Stomach smooth muscle (tissue), 2 donors: ENCODE measurements at regions not wholly inside any gene's neighbourhood (a gene's known extent, or its start where the extent isn't known, plus 50 kb on each side); places are given as distances from the start of the nearest gene placed in this dataset.
A peak's percentile ranks its signal among the peaks of the same experiment; 100 is the strongest.

ENCODE experiments used
- H3K27ac ChIP-seq: one replicate; pipeline ENCODE4 v1.7.0; 2013; ENCODE audit warnings: mild to moderate bottlenecking, low read length, inconsistent platforms
- H3K27me3 ChIP-seq, 2 donors: one replicate each; pipeline ENCODE4 v1.7.0; 2013; ENCODE audit warnings: low read length in 2 of 2; ENCODE audit not compliant: insufficient read depth in 2 of 2, control insufficient read depth in 1 of 2
- H3K36me3 ChIP-seq, 2 donors: one replicate each; pipeline ENCODE4 v1.7.0; 2013; ENCODE audit warnings: low read length in 2 of 2; ENCODE audit not compliant: control insufficient read depth in 2 of 2, insufficient read depth in 2 of 2
- H3K4me1 ChIP-seq: one replicate; pipeline ENCODE4 v1.7.0; 2013; ENCODE audit warnings: low read length; ENCODE audit not compliant: control insufficient read depth, insufficient read depth
- H3K4me3 ChIP-seq, 2 donors: one replicate each; pipeline ENCODE4 v1.7.0; 2013; ENCODE audit warnings: low read length in 2 of 2
- H3K9ac ChIP-seq, 2 donors: one replicate each; pipeline ENCODE4 v1.7.0; 2013; ENCODE audit warnings: low read length in 2 of 2, mild to moderate bottlenecking in 1 of 2
- H3K9me3 ChIP-seq, 2 donors: one replicate each; pipeline ENCODE4 v1.7.0; 2013; ENCODE audit warnings: low read length in 2 of 2; ENCODE audit not compliant: control insufficient read depth in 2 of 2
- donor health status: healthy.
- donor health status: Pancreatic carcinoma.

- no peaks in the 10 kb centered on the region for H3K9me3 ChIP-seq
- H3K4me3 ChIP-seq, result no peak overlapping the region
- no peak overlapping the region for H3K9ac ChIP-seq
- no peaks in the 10 kb centered on the region for H3K4me1 ChIP-seq
- no peaks in the 10 kb centered on the region for H3K27me3 ChIP-seq
- H3K27ac ChIP-seq, result no peak overlapping the region
- H3K36me3 ChIP-seq, result no peaks in the 10 kb centered on the region
Measured at GRCh38 chr3:147941969-147942368, 532.8 kb downstream of the ZIC1 start.

GRCh38 chr3:147943265-147943945 lies 534.2 kb downstream of the ZIC1 start:
- Histone ChIP-seq H3K9ac (no peak overlapping the region), H3K36me3 (no peaks in the 10 kb centered on the region), H3K4me1 (no peaks in the 10 kb centered on the region), H3K9me3 (no peaks in the 10 kb centered on the region), H3K4me3 (no peak overlapping the region), H3K27me3 (no peaks in the 10 kb centered on the region), H3K27ac (no peak overlapping the region)

- Histone ChIP-seq H3K9me3 (no peaks in the 10 kb centered on the region), H3K27me3 (no peaks in the 10 kb centered on the region), H3K4me3 (peak overlapping the region; percentile 64 to 69), H3K36me3 (no peaks in the 10 kb centered on the region), H3K27ac (no peak overlapping the region), H3K4me1 (no peaks in the 10 kb centered on the region), H3K9ac (peak overlapping the region; percentile 52 to 62)
Measured at GRCh38 chr3:147945968-147946519, 536.9 kb downstream of the ZIC1 start.

GRCh38 chr3:147956615-147957014 lies 547.5 kb downstream of the ZIC1 start:
- no peaks in the 10 kb centered on the region for H3K9me3 ChIP-seq
- H3K36me3 ChIP-seq, result no peaks in the 10 kb centered on the region
- no peak overlapping the region for H3K4me3 ChIP-seq
- no peak overlapping the region for H3K27ac ChIP-seq
- no peaks in the 10 kb centered on the region for H3K27me3 ChIP-seq
- no peaks in the 10 kb centered on the region for H3K4me1 ChIP-seq
- no peak overlapping the region for H3K9ac ChIP-seq

- no peaks in the 10 kb centered on the region for H3K36me3 ChIP-seq
- H3K9ac ChIP-seq, result no peak overlapping the region
- H3K27me3 ChIP-seq, result no peaks in the 10 kb centered on the region
- H3K4me1 ChIP-seq, result no peaks in the 10 kb centered on the region
- H3K27ac ChIP-seq, result no peak overlapping the region
- H3K4me3 ChIP-seq, result no peak overlapping the region
- no peaks in the 10 kb centered on the region for H3K9me3 ChIP-seq
Measured at GRCh38 chr3:147958754-147959153, 549.6 kb downstream of the ZIC1 start.

GRCh38 chr3:147960786-147961185 lies 551.6 kb downstream of the ZIC1 start:
- H3K9me3 ChIP-seq, result no peaks in the 10 kb centered on the region
- H3K27me3 ChIP-seq, result no peaks in the 10 kb centered on the region
- H3K4me3 ChIP-seq, result no peak overlapping the region
- no peaks in the 10 kb centered on the region for H3K36me3 ChIP-seq
- no peak overlapping the region for H3K9ac ChIP-seq
- no peak overlapping the region for H3K27ac ChIP-seq
- no peaks in the 10 kb centered on the region for H3K4me1 ChIP-seq

GRCh38 chr3:147962408-147963164 lies 553.4 kb downstream of the ZIC1 start:
- H3K27ac ChIP-seq, result no peak overlapping the region
- H3K4me3 ChIP-seq, result no peak overlapping the region
- no peaks in the 10 kb centered on the region for H3K36me3 ChIP-seq
- H3K9ac ChIP-seq, result no peak overlapping the region
- H3K9me3 ChIP-seq, result no peaks in the 10 kb centered on the region
- no peaks in the 10 kb centered on the region for H3K4me1 ChIP-seq
- no peaks in the 10 kb centered on the region for H3K27me3 ChIP-seq

- Histone ChIP-seq H3K9me3 (no peaks in the 10 kb centered on the region), H3K4me1 (no peaks in the 10 kb centered on the region), H3K27ac (no peak overlapping the region), H3K36me3 (no peaks in the 10 kb centered on the region), H3K4me3 (no peak overlapping the region), H3K27me3 (no peaks in the 10 kb centered on the region), H3K9ac (no peak overlapping the region)
Measured at GRCh38 chr3:147963711-147964110, 554.5 kb downstream of the ZIC1 start.

GRCh38 chr3:147975165-147975564 lies 566.0 kb downstream of the ZIC1 start:
- no peak overlapping the region for H3K27ac ChIP-seq
- H3K4me3 ChIP-seq, result no peak overlapping the region
- no peaks in the 10 kb centered on the region for H3K4me1 ChIP-seq
- H3K27me3 ChIP-seq, result no peaks in the 10 kb centered on the region
- H3K9me3 ChIP-seq, result no peaks in the 10 kb centered on the region
- no peaks in the 10 kb centered on the region for H3K36me3 ChIP-seq
- H3K9ac ChIP-seq, result no peak overlapping the region

GRCh38 chr3:147977001-147977400 lies 567.8 kb downstream of the ZIC1 start:
- no peaks in the 10 kb centered on the region for H3K36me3 ChIP-seq
- no peak overlapping the region for H3K27ac ChIP-seq
- H3K4me3 ChIP-seq, result no peak overlapping the region
- H3K9ac ChIP-seq, result no peak overlapping the region
- H3K9me3 ChIP-seq, result no peaks in the 10 kb centered on the region
- no peaks in the 10 kb centered on the region for H3K27me3 ChIP-seq
- no peaks in the 10 kb centered on the region for H3K4me1 ChIP-seq

GRCh38 chr3:147987549-147987948 lies 578.4 kb downstream of the ZIC1 start:
- no peak overlapping the region for H3K27ac ChIP-seq
- H3K9me3 ChIP-seq, result no peaks in the 10 kb centered on the region
- H3K27me3 ChIP-seq, result no peaks in the 10 kb centered on the region
- H3K4me1 ChIP-seq, result no peaks in the 10 kb centered on the region
- H3K9ac ChIP-seq, result no peak overlapping the region
- H3K4me3 ChIP-seq, result no peak overlapping the region
- H3K36me3 ChIP-seq, result no peaks in the 10 kb centered on the region
